Ishikawa (cell line): ENCODE measurements at regions not wholly inside any gene's neighbourhood (a gene's known extent, or its start where the extent isn't known, plus 50 kb on each side); places are given as distances from the start of the nearest gene placed in this dataset.

Source experiments
- CEBPB ChIP-seq: IDR thresholded peaks from 2 replicates; pipeline ENCODE4 v1.6.1; 2012
- CREB1 ChIP-seq: IDR thresholded peaks from 2 replicates; pipeline ENCODE4 v1.6.1; 2012; ENCODE audit warnings: low read depth
- EGR1 ChIP-seq: IDR thresholded peaks from 2 replicates; pipeline ENCODE4 v1.6.1; 2012
- EP300 ChIP-seq: IDR thresholded peaks from 2 replicates; pipeline ENCODE4 v1.6.1; 2012; ENCODE audit warnings: borderline replicate concordance
- FOXM1 ChIP-seq: IDR thresholded peaks from 2 replicates; pipeline ENCODE4 v1.6.1; 2012; ENCODE audit warnings: low read depth, borderline replicate concordance
- MAX ChIP-seq: IDR thresholded peaks from 2 replicates; pipeline ENCODE4 v1.6.1; 2012
- NFIC ChIP-seq: IDR thresholded peaks from 2 replicates; pipeline ENCODE4 v1.6.1; 2012
- RAD21 ChIP-seq: IDR thresholded peaks from 2 replicates; pipeline ENCODE4 v1.6.1; 2012; ENCODE audit warnings: low read depth
- REST ChIP-seq: IDR thresholded peaks from 2 replicates; pipeline ENCODE4 v1.6.1; 2012; ENCODE audit warnings: low read depth, mild to moderate bottlenecking
- TAF1 ChIP-seq: IDR thresholded peaks from 2 replicates; pipeline ENCODE4 v1.6.1; 2012; ENCODE audit warnings: low read depth, mild to moderate bottlenecking
- TCF12 ChIP-seq: IDR thresholded peaks from 2 replicates; pipeline ENCODE4 v1.6.1; 2012; ENCODE audit warnings: low read depth
- TEAD4 ChIP-seq: IDR thresholded peaks from 2 replicates; pipeline ENCODE4 v1.6.1; 2012
- USF1 ChIP-seq: IDR thresholded peaks from 2 replicates; pipeline ENCODE4 v1.6.1; 2012
- YY1 ChIP-seq: IDR thresholded peaks from 2 replicates; pipeline ENCODE4 v1.6.1; 2012; ENCODE audit warnings: low read depth
- ZBTB7A ChIP-seq: IDR thresholded peaks from 2 replicates; pipeline ENCODE4 v1.6.1; 2012; ENCODE audit warnings: low read depth

- TF ChIP-seq TEAD4 (no peak), TCF12 (no peak), EGR1 (no peak), REST (no peak), USF1 (no peak), ZBTB7A (no peak)
Observed at GRCh38 chr20:21820688-21821087, 115.2 kb downstream of the PAX1 start.

- no peak for TF ChIP-seq FOXM1
- no peak for TF ChIP-seq TAF1
- no peak for TF ChIP-seq YY1
- TF ChIP-seq EP300 = no peak
- TF ChIP-seq CEBPB = no peak
- TF ChIP-seq NFIC = no peak
- TF ChIP-seq RAD21 = no peak
- no peak for TF ChIP-seq ZBTB7A
- TF ChIP-seq TEAD4 = no peak
- TF ChIP-seq CREB1 = no peak
- no peak for TF ChIP-seq TCF12
- TF ChIP-seq EGR1 = no peak
- TF ChIP-seq REST = no peak
- TF ChIP-seq MAX = no peak
- TF ChIP-seq USF1 = no peak
Observed at GRCh38 chr20:21820045-21820444, 114.6 kb downstream of the PAX1 start.

GRCh38 chr20:21812379-21812778, 106.9 kb downstream of the PAX1 start:
- TF ChIP-seq EP300 (no peak), FOXM1 (no peak), EGR1 (no peak), ZBTB7A (no peak), NFIC (no peak), CREB1 (no peak), MAX (no peak), CEBPB (no peak), YY1 (no peak), REST (no peak), TAF1 (no peak), TCF12 (no peak), TEAD4 (no peak), USF1 (no peak), RAD21 (no peak)

- TF ChIP-seq EP300 = no peak
- TF ChIP-seq ZBTB7A = no peak
- no peak for TF ChIP-seq REST
- TF ChIP-seq CREB1 = no peak
- TF ChIP-seq CEBPB = no peak
- no peak for TF ChIP-seq TCF12
- no peak for TF ChIP-seq NFIC
- TF ChIP-seq EGR1 = no peak
- TF ChIP-seq TEAD4 = no peak
Observed at GRCh38 chr20:21809961-21810523, 104.6 kb downstream of the PAX1 start.
